Loucy (cell line): ENCODE measurements at regions not wholly inside any gene's neighbourhood (a gene's known extent, or its start where the extent isn't known, plus 50 kb on each side); places are given as distances from the start of the nearest gene placed in this dataset.

Experiments used
- EZH2phosphoT487 ChIP-seq: fragments of 200-600 bp; IDR thresholded peaks from 2 replicates; pipeline ENCODE4 v1.6.1; 2018; ENCODE audit warnings: antibody characterized with exemption, mild to moderate bottlenecking, moderate library complexity, borderline replicate concordance
- TF ChIP-seq, protein P1 (sequence below): fragments of 200-600 bp; sonication (generic); conservative IDR thresholded peaks from 2 replicates; pipeline ENCODE4 v1.5.1; 2014; ENCODE audit warnings: mild to moderate bottlenecking, antibody characterized with exemption, low read length

- TF ChIP-seq, protein P1, sequence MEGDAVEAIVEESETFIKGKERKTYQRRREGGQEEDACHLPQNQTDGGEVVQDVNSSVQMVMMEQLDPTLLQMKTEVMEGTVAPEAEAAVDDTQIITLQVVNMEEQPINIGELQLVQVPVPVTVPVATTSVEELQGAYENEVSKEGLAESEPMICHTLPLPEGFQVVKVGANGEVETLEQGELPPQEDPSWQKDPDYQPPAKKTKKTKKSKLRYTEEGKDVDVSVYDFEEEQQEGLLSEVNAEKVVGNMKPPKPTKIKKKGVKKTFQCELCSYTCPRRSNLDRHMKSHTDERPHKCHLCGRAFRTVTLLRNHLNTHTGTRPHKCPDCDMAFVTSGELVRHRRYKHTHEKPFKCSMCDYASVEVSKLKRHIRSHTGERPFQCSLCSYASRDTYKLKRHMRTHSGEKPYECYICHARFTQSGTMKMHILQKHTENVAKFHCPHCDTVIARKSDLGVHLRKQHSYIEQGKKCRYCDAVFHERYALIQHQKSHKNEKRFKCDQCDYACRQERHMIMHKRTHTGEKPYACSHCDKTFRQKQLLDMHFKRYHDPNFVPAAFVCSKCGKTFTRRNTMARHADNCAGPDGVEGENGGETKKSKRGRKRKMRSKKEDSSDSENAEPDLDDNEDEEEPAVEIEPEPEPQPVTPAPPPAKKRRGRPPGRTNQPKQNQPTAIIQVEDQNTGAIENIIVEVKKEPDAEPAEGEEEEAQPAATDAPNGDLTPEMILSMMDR, result no peak
- no peak for TF ChIP-seq EZH2phosphoT487
Measured at GRCh38 chr11:106399624-106400023, 322.2 kb downstream of the AASDHPPT start.
